Neural cell (in vitro differentiated cells): ENCODE measurements at regions not wholly inside any gene's neighbourhood (a gene's known extent, or its start where the extent isn't known, plus 50 kb on each side); places are given as distances from the start of the nearest gene placed in this dataset.

Experiments used
- CTCF ChIP-seq: fragments of 450-650 bp; IDR thresholded peaks from 2 replicates; pipeline ENCODE4 v1.5.1; 2014; ENCODE audit warnings: antibody characterized with exemption, mild to moderate bottlenecking, moderate library complexity; ENCODE audit not compliant: poor library complexity, severe bottlenecking
- POLR2AphosphoS5 ChIP-seq: IDR thresholded peaks from 2 replicates; pipeline ENCODE4 v1.6.1; 2012

GRCh38 chr4:59058543-59058942 is 1948.4 kb upstream of the IGFBP7 start:
- TF ChIP-seq POLR2AphosphoS5 (no peak), CTCF (no peak)
